Astrocyte (in vitro differentiated cells and primary cell): ENCODE measurements at regions not wholly inside any gene's neighbourhood (a gene's known extent, or its start where the extent isn't known, plus 50 kb on each side); places are given as distances from the start of the nearest gene placed in this dataset.

Source experiments
- EZH2 ChIP-seq: IDR thresholded peaks from 2 replicates; pipeline ENCODE4 v1.6.1; 2012; ENCODE audit warnings: mild to moderate bottlenecking, low read length, inconsistent platforms; ENCODE audit not compliant: insufficient read depth
- TF ChIP-seq, protein P1 (sequence below): IDR thresholded peaks from 2 replicates; pipeline ENCODE4 v1.5.1; 2011; ENCODE audit warnings: low read depth, mild to moderate bottlenecking, inconsistent platforms, low read length, moderate library complexity; ENCODE audit not compliant: insufficient read depth

- TF ChIP-seq, protein P1, sequence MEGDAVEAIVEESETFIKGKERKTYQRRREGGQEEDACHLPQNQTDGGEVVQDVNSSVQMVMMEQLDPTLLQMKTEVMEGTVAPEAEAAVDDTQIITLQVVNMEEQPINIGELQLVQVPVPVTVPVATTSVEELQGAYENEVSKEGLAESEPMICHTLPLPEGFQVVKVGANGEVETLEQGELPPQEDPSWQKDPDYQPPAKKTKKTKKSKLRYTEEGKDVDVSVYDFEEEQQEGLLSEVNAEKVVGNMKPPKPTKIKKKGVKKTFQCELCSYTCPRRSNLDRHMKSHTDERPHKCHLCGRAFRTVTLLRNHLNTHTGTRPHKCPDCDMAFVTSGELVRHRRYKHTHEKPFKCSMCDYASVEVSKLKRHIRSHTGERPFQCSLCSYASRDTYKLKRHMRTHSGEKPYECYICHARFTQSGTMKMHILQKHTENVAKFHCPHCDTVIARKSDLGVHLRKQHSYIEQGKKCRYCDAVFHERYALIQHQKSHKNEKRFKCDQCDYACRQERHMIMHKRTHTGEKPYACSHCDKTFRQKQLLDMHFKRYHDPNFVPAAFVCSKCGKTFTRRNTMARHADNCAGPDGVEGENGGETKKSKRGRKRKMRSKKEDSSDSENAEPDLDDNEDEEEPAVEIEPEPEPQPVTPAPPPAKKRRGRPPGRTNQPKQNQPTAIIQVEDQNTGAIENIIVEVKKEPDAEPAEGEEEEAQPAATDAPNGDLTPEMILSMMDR: no peak
- TF ChIP-seq EZH2: no peak
These were observed 509.7 kb downstream of the ZEB2 start for GRCh38 chr2:144010096-144010836.
